ENCODE measurements at regions not wholly inside any gene's neighbourhood (a gene's known extent, or its start where the extent isn't known, plus 50 kb on each side); places are given as distances from the start of the nearest gene placed in this dataset.

- TF ChIP-seq ZNF707 (CRISPR knock-in tag; conservative IDR thresholded peaks at IDR 0.05), result no peak
- no peak for TF ChIP-seq CREB1 (IDR thresholded peaks at IDR 0.05)
- no peak for TF ChIP-seq CREB1 (CRISPR knock-in tag; IDR thresholded peaks at IDR 0.05)
- TF ChIP-seq ZNF280B (CRISPR knock-in tag; IDR thresholded peaks at IDR 0.05), result no peak
- TF ChIP-seq SIN3B (IDR thresholded peaks at IDR 0.05; ENCODE audit: low read depth), result no peak
- TF ChIP-seq ZNF12 (CRISPR knock-in tag; IDR thresholded peaks at IDR 0.05), result no peak
Observed at GRCh38 chr18:48467231-48467630, 58.0 kb upstream of the ZBTB7C start.

All from K562 (cell line).